H9 (cell line): ENCODE measurements at regions not wholly inside any gene's neighbourhood (a gene's known extent, or its start where the extent isn't known, plus 50 kb on each side); places are given as distances from the start of the nearest gene placed in this dataset.

Source experiments
- DNase-seq: peaks from one replicate; pipeline ENCODE4 v3.0.0-alpha.2; 2017
- H2AFZ ChIP-seq: one replicate; pipeline ENCODE4 v1.6.1; 2013; ENCODE audit warnings: mild to moderate bottlenecking, low read length, control low read depth, moderate library complexity
- H2AK5ac ChIP-seq: 2 replicates; pipeline ENCODE4 v1.6.1; 2013; ENCODE audit warnings: low read length, control low read depth, mixed read lengths; ENCODE audit not compliant: insufficient read length
- H2BK120ac ChIP-seq: one replicate; pipeline ENCODE4 v1.6.1; 2013; ENCODE audit warnings: low read depth, mild to moderate bottlenecking, low read length, control low read depth, inconsistent platforms; ENCODE audit not compliant: poor library complexity, severe bottlenecking
- H2BK12ac ChIP-seq: 2 replicates; pipeline ENCODE4 v1.6.1; 2013; ENCODE audit warnings: low read length, control low read depth, mixed read lengths, low read depth; ENCODE audit not compliant: insufficient read length
- H2BK15ac ChIP-seq: 2 replicates; pipeline ENCODE4 v1.6.1; 2013; ENCODE audit warnings: low read depth, low read length, control low read depth
- H2BK20ac ChIP-seq: one replicate; pipeline ENCODE4 v1.6.1; 2013; ENCODE audit warnings: low read depth, mild to moderate bottlenecking, low read length, control low read depth, inconsistent platforms; ENCODE audit not compliant: poor library complexity, severe bottlenecking
- H2BK5ac ChIP-seq: 2 replicates; pipeline ENCODE4 v1.6.1; 2013; ENCODE audit warnings: low read length, control low read depth, mixed read lengths; ENCODE audit not compliant: insufficient read length
- H3K14ac ChIP-seq: 2 replicates; pipeline ENCODE4 v1.6.1; 2013; ENCODE audit warnings: low read length, control low read depth; ENCODE audit not compliant: insufficient read depth
- H3K18ac ChIP-seq: 2 replicates; pipeline ENCODE4 v1.6.1; 2013; ENCODE audit warnings: low read depth, mild to moderate bottlenecking, mixed read lengths, low read length, control low read depth; ENCODE audit not compliant: insufficient read length
- H3K23ac ChIP-seq: 2 replicates; pipeline ENCODE4 v1.6.1; 2013; ENCODE audit warnings: low read length, control low read depth, mixed read lengths, low read depth; ENCODE audit not compliant: insufficient read length
- H3K23me2 ChIP-seq: 2 replicates; pipeline ENCODE4 v1.6.1; 2013; ENCODE audit warnings: low read depth, mild to moderate bottlenecking, mixed read lengths, low read length, control low read depth; ENCODE audit not compliant: insufficient read length, poor library complexity, severe bottlenecking
- H3K27ac ChIP-seq: 2 replicates; pipeline ENCODE4 v1.5.1; 2013; ENCODE audit warnings: low read length, control low read depth, mixed read lengths, low read depth; ENCODE audit not compliant: insufficient read length
- H3K27me3 ChIP-seq: 2 replicates; pipeline ENCODE4 v1.6.1; 2013; ENCODE audit warnings: low read length, control low read depth, inconsistent platforms; ENCODE audit not compliant: insufficient read depth
- H3K4ac ChIP-seq: 2 replicates; pipeline ENCODE4 v1.6.1; 2013; ENCODE audit warnings: low read depth, mild to moderate bottlenecking, control low read depth, inconsistent platforms, low read length, moderate library complexity
- H3K4me1 ChIP-seq: 2 replicates; pipeline ENCODE4 v1.6.1; 2013; ENCODE audit warnings: low read length, control low read depth, inconsistent platforms; ENCODE audit not compliant: insufficient read depth
- H3K4me2 ChIP-seq: 2 replicates; pipeline ENCODE4 v1.6.1; 2013; ENCODE audit warnings: low read length, control low read depth, mixed read lengths; ENCODE audit not compliant: insufficient read length, insufficient read depth
- H3K56ac ChIP-seq: 2 replicates; pipeline ENCODE4 v1.6.1; 2013; ENCODE audit warnings: low read depth, mild to moderate bottlenecking, mixed read lengths, low read length, control low read depth; ENCODE audit not compliant: insufficient read length
- H3K79me1 ChIP-seq: 2 replicates; pipeline ENCODE4 v1.6.1; 2013; ENCODE audit warnings: low read depth, mild to moderate bottlenecking, moderate library complexity, low read length, control low read depth, inconsistent platforms; ENCODE audit not compliant: insufficient read depth, poor library complexity, severe bottlenecking
- H3K79me2 ChIP-seq: 2 replicates; pipeline ENCODE4 v1.6.1; 2013; ENCODE audit warnings: low read length, control low read depth, inconsistent platforms; ENCODE audit not compliant: insufficient read depth
- H3K9ac ChIP-seq: 2 replicates; pipeline ENCODE4 v1.6.1; 2013; ENCODE audit warnings: low read length, control low read depth, mixed read lengths; ENCODE audit not compliant: insufficient read length; ENCODE audit errors: extremely low read depth
- H3K9me3 ChIP-seq: one replicate; pipeline ENCODE4 v1.6.1; 2013; ENCODE audit warnings: low read depth, low read length, inconsistent platforms; ENCODE audit not compliant: control insufficient read depth
- H3T11ph ChIP-seq: one replicate; pipeline ENCODE4 v1.6.1; 2013; ENCODE audit warnings: mild to moderate bottlenecking, low read length, control low read depth, inconsistent platforms
- H4K20me1 ChIP-seq: one replicate; pipeline ENCODE4 v1.6.1; 2013; ENCODE audit not compliant: control insufficient read depth, insufficient read length, insufficient read depth
- H4K5ac ChIP-seq: 2 replicates; pipeline ENCODE4 v1.6.1; 2013; ENCODE audit warnings: low read depth, mild to moderate bottlenecking, mixed read lengths, low read length, control low read depth; ENCODE audit not compliant: insufficient read length
- H4K8ac ChIP-seq: replicated peaks from 2 replicates; pipeline ENCODE4 v1.6.1; 2013; ENCODE audit warnings: low read length, control low read depth, mixed read lengths, low read depth; ENCODE audit not compliant: insufficient read length
- H4K91ac ChIP-seq: 2 replicates; pipeline ENCODE4 v1.6.1; 2013; ENCODE audit warnings: low read depth, mild to moderate bottlenecking, moderate library complexity, mixed read lengths, low read length, control low read depth; ENCODE audit not compliant: insufficient read length
- H3K27ac Mint-ChIP-seq, 3 experiments: 2 replicates in 2 of 3; 3 replicates in 1 of 3; pipeline ENCODE4 v1.8.0; 2020 to 2021; ENCODE audit warnings: mixed read lengths in 3 of 3, mild to moderate bottlenecking in 1 of 3, moderate library complexity in 1 of 3
- H3K27me3 Mint-ChIP-seq: 2 replicates; pipeline ENCODE4 v1.8.0; 2021; ENCODE audit warnings: low read depth, mild to moderate bottlenecking, moderate library complexity, mixed read lengths
- H3K36me3 Mint-ChIP-seq, 3 experiments: 2 replicates in 2 of 3; 3 replicates in 1 of 3; pipeline ENCODE4 v1.8.0; 2020 to 2021; ENCODE audit warnings: low read depth in 3 of 3, mixed read lengths in 3 of 3; ENCODE audit not compliant: insufficient read depth in 1 of 3
- H3K4me1 Mint-ChIP-seq, 2 experiments: 2 replicates each; pipeline ENCODE4 v1.8.0; 2020; ENCODE audit warnings: mixed read lengths in 2 of 2
- H3K4me3 Mint-ChIP-seq, 2 experiments: 2 replicates in 1 of 2; 3 replicates in 1 of 2; pipeline ENCODE4 v1.8.0; 2020 to 2021; ENCODE audit warnings: mild to moderate bottlenecking in 2 of 2, mixed read lengths in 2 of 2, moderate library complexity in 1 of 2
- H3K9me3 Mint-ChIP-seq, 2 experiments: 2 replicates in 1 of 2; 3 replicates in 1 of 2; pipeline ENCODE4 v1.8.0; 2020; ENCODE audit warnings: mild to moderate bottlenecking in 2 of 2, mixed read lengths in 2 of 2, moderate library complexity in 1 of 2
- CTCF ChIP-seq: fragments of 200-600 bp; sonication (generic); conservative IDR thresholded peaks from 3 replicates; pipeline ENCODE4 v1.8.0; 2021; ENCODE audit warnings: antibody characterized with exemption, mild to moderate bottlenecking
- WGBS: extraction: QIAGEN DNeasy Blood & Tissue Kit; methylation state at CpG from one replicate; pipeline ENCODE4 v1.1.7; 2013; ENCODE audit warnings: missing lambda C conversion rate, low lambda C conversion rate, mixed read lengths; ENCODE audit not compliant: insufficient read length; ENCODE audit errors: extremely low coverage; 5-methylcytosine and 5-hydroxymethylcytosine counted together

DNA sequence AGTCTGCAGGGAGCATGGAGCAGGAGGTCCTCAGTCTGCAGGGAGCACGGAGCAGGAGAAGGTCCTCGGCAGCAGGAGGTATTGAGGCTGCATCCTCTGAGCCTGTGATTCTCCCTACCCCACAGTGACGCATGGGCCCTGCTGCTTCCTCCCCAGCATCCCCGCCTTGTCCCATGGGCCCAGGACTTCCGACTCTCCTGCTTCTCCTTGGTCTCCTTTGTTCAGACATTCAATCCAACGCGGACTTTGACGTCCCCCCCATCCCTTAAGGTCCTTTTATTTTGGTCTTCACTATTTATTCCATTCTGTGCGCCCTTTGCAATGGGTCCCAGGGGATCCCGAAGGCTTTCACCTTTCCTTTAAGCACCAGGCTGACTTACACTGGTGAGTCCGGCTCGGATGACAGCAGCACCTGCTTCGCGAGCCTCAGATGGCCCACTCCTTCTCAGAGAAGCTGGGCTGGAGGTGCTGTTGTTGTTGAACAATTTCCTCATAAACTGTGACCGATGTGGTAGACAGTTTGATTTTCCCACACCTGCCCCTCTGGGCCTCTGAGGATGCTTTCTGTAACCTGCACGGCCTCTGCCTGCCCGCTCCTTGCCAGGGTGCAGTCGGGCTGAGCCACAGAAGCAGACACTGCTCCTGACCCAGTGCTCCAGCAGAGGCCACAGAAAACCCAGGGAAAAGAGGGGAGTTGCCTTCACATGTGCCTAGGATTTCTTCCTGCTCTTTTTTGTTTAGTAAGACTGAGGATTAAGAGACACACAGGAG, 407.2 kb upstream of the SHH start:
- H3K4me2 ChIP-seq, result no peak overlapping the region
- H3K23me2 ChIP-seq, result no peaks in the 10 kb centered on the region
- H3K14ac ChIP-seq, result no peak overlapping the region
- no peaks in the 10 kb centered on the region for H3K4me1 ChIP-seq
- H2BK20ac ChIP-seq, result no peak overlapping the region
- H2AFZ ChIP-seq, result no peak overlapping the region
- H2BK5ac ChIP-seq, result no peak overlapping the region
- H3K18ac ChIP-seq, result no peak overlapping the region
- H4K91ac ChIP-seq, result no peak overlapping the region
- no peak overlapping the region for H4K5ac ChIP-seq
- H3K9ac ChIP-seq, result no peak overlapping the region
- no peaks in the 10 kb centered on the region for H4K20me1 ChIP-seq
- no peak overlapping the region for H2BK15ac ChIP-seq
- no peak overlapping the region for H3K27ac ChIP-seq
- no peak for TF ChIP-seq CTCF
- no peaks in the 10 kb centered on the region for H3K79me2 ChIP-seq
- H3K4ac ChIP-seq, result no peak overlapping the region
- no peak overlapping the region for H3K23ac ChIP-seq
- H3K56ac ChIP-seq, result no peak overlapping the region
- no peak for DNase-seq
- no peaks in the 10 kb centered on the region for H3K27me3 ChIP-seq
- H3K9me3 ChIP-seq, result no peaks in the 10 kb centered on the region
- H2BK120ac ChIP-seq, result no peak overlapping the region
- Mint-ChIP-seq H3K36me3 (no peaks in the 10 kb centered on the region; a peak in 1 of 7 replicates), H3K9me3 (no peaks in the 10 kb centered on the region; a peak in 1 of 5 replicates), H3K4me1 (no peaks in the 10 kb centered on the region), H3K27ac (no peak overlapping the region), H3K27me3 (peaks cover 6% of the 10 kb centered on the region), H3K4me3 (no peak overlapping the region)
- no peaks in the 10 kb centered on the region for H3K79me1 ChIP-seq
- no peak overlapping the region for H2BK12ac ChIP-seq
- H4K8ac ChIP-seq, result no peak overlapping the region
- no CpG with 5 or more reads among the region's 18 CpGs for WGBS
- H3T11ph ChIP-seq, result no peak overlapping the region
- H2AK5ac ChIP-seq, result no peak overlapping the region
